ENCODE measurements at regions not wholly inside any gene's neighbourhood (a gene's known extent, or its start where the extent isn't known, plus 50 kb on each side); places are given as distances from the start of the nearest gene placed in this dataset.

GRCh38 chr1:93815366-93816110, 63.5 kb downstream of the DNTTIP2 start:
- WGBS (ENCODE audit: low lambda C conversion rate, missing lambda C conversion rate) = 63% methylated on average over 8 of the region's 8 CpGs
- DNase-seq (ENCODE audit: low spot score) = no peak
- H2AFZ ChIP-seq = no peak overlapping the region

DNA sequence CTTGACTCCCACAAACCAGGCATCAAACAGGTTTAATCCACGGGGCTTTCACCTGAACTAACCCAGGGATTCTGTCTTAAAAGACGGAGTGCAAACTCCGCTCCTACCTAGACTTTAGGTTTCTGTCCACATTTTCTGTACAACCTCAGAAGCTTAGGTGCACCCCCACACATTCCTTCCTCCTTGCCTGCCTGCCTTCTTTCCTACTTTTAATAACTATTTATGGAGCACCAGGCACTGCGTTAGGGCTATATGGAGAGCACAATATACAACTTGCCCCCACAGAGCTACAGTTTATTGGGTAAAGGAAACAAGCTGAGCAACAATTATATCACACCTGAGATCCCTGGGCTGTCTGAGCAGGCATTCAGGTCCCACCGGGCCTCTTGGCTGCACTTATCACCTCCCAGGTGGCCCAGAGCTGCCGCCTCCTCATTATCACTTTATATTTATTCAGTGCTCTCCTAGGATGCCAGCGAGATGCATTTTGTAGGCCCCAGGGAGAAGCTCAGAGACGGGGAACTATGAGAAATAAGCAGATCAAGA, 64.1 kb downstream of the DNTTIP2 start:
- 46% methylated on average over 8 of the region's 8 CpGs for WGBS (ENCODE audit: low lambda C conversion rate, missing lambda C conversion rate)
- H2AFZ ChIP-seq = no peak overlapping the region
- H3K9me3 ChIP-seq (ENCODE audit: low read depth) = no peaks in the 10 kb centered on the region
- peak overlapping the region; percentile 36 for H3K27ac ChIP-seq
- H4K20me1 ChIP-seq (ENCODE audit: insufficient read depth, poor library complexity, severe bottlenecking) = no peaks in the 10 kb centered on the region
- H3K4me2 ChIP-seq = no peak overlapping the region
- DNase-seq (ENCODE audit: low spot score) = no peak
- no peaks in the 10 kb centered on the region for H3K36me3 ChIP-seq (replicated peaks; ENCODE audit: insufficient read depth, low read depth)
- TF ChIP-seq, protein P1, sequence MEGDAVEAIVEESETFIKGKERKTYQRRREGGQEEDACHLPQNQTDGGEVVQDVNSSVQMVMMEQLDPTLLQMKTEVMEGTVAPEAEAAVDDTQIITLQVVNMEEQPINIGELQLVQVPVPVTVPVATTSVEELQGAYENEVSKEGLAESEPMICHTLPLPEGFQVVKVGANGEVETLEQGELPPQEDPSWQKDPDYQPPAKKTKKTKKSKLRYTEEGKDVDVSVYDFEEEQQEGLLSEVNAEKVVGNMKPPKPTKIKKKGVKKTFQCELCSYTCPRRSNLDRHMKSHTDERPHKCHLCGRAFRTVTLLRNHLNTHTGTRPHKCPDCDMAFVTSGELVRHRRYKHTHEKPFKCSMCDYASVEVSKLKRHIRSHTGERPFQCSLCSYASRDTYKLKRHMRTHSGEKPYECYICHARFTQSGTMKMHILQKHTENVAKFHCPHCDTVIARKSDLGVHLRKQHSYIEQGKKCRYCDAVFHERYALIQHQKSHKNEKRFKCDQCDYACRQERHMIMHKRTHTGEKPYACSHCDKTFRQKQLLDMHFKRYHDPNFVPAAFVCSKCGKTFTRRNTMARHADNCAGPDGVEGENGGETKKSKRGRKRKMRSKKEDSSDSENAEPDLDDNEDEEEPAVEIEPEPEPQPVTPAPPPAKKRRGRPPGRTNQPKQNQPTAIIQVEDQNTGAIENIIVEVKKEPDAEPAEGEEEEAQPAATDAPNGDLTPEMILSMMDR (IDR thresholded peaks at IDR 0.05; ENCODE audit: poor library complexity) = no peak
- no peak for TF ChIP-seq EZH2 (IDR thresholded peaks at IDR 0.05; ENCODE audit: borderline replicate concordance)
- H3K4me1 ChIP-seq (ENCODE audit: insufficient read depth) = peaks cover 31% of the 10 kb centered on the region
- no peak overlapping the region for H3K4me3 ChIP-seq
- no peaks in the 10 kb centered on the region for H3K79me2 ChIP-seq
- no peaks in the 10 kb centered on the region for H3K9me2 ChIP-seq (replicated peaks; ENCODE audit: insufficient read depth)
- no peaks in the 10 kb centered on the region for H3K27me3 ChIP-seq

More at GRCh38 chr1:93815366-93816110, 63.5 kb downstream of the DNTTIP2 start:
- no peak for TF ChIP-seq EZH2 (IDR thresholded peaks at IDR 0.05; ENCODE audit: borderline replicate concordance)
- TF ChIP-seq EZH2phosphoT487 (IDR thresholded peaks at IDR 0.05; ENCODE audit: low read depth, severe bottlenecking, unreplicated experiment) = no peak
- TF ChIP-seq, protein P1 (IDR thresholded peaks at IDR 0.05; ENCODE audit: poor library complexity) = no peak
- H3K27ac ChIP-seq = peak overlapping the region; percentile 36
- peaks cover 31% of the 10 kb centered on the region for H3K4me1 ChIP-seq (ENCODE audit: insufficient read depth)
- H3K79me2 ChIP-seq = no peaks in the 10 kb centered on the region
- no peaks in the 10 kb centered on the region for H3K27me3 ChIP-seq
- no peaks in the 10 kb centered on the region for H3K9me2 ChIP-seq (replicated peaks; ENCODE audit: insufficient read depth)
- H3K36me3 ChIP-seq (replicated peaks; ENCODE audit: insufficient read depth, low read depth) = no peaks in the 10 kb centered on the region
- no peak overlapping the region for H3K4me3 ChIP-seq
- no peaks in the 10 kb centered on the region for H3K9me3 ChIP-seq (ENCODE audit: low read depth)
- no peak overlapping the region for H3K4me2 ChIP-seq
- H4K20me1 ChIP-seq (ENCODE audit: insufficient read depth, poor library complexity, severe bottlenecking) = no peaks in the 10 kb centered on the region

DNA sequence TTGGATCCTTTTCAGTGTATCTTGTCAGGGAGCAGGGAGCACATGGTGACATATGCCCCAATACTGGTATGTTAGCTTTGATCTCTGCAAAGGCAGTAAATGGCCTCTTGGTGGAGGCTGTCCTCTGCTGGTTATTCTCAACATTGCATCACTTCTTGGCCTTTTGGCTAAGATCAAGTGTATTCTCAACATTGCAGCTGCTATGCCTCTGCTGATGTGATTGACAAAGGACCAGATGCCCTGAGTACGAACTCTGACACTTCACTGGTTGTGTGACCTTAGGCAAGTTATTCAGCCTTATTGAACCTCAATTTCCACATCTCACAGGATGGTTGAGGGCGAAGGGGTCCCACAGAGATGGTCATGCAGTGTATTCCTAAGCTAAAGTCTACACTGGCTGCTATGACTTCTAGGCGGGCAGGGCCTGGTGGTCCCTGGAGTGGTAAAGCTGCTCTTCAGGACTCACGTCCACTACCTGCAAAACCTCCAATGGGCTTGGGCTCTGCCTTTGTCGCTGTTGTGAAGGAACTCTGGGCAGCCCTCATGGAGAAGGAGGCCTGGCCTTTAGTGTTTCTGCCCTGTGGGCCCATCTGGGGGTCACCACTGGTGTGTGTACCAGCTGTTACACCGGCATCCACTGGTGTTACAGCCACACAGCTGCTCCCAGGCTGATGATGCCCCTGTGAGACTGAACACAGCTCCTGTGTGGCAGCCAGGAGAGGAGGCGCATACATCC, 64.8 kb downstream of the DNTTIP2 start:
- WGBS (ENCODE audit: low lambda C conversion rate, missing lambda C conversion rate) = 70% methylated on average over 7 of the region's 7 CpGs
- peak; percentile 79 for DNase-seq (ENCODE audit: low spot score)
- no peaks in the 10 kb centered on the region for H3K9me3 ChIP-seq (ENCODE audit: low read depth)
- no peak for TF ChIP-seq EZH2phosphoT487 (IDR thresholded peaks at IDR 0.05; ENCODE audit: low read depth, severe bottlenecking, unreplicated experiment)
- TF ChIP-seq, protein P1 (IDR thresholded peaks at IDR 0.05; ENCODE audit: poor library complexity) = peak; percentile 90
- H3K4me2 ChIP-seq = no peak overlapping the region
- H3K79me2 ChIP-seq = no peaks in the 10 kb centered on the region
- H3K4me1 ChIP-seq (ENCODE audit: insufficient read depth) = peaks cover 31% of the 10 kb centered on the region
- H3K4me3 ChIP-seq = no peak overlapping the region
- H3K9me2 ChIP-seq (replicated peaks; ENCODE audit: insufficient read depth) = no peaks in the 10 kb centered on the region
- no peaks in the 10 kb centered on the region for H3K27me3 ChIP-seq
- no peaks in the 10 kb centered on the region for H4K20me1 ChIP-seq (ENCODE audit: insufficient read depth, poor library complexity, severe bottlenecking)
- no peaks in the 10 kb centered on the region for H3K36me3 ChIP-seq (replicated peaks; ENCODE audit: insufficient read depth, low read depth)
- no peak overlapping the region for H2AFZ ChIP-seq
- no peak overlapping the region for H3K27ac ChIP-seq

Measured in hepatocyte (in vitro differentiated cells).